ENCODE measurements at regions not wholly inside any gene's neighbourhood (a gene's known extent, or its start where the extent isn't known, plus 50 kb on each side); places are given as distances from the start of the nearest gene placed in this dataset.

DNA sequence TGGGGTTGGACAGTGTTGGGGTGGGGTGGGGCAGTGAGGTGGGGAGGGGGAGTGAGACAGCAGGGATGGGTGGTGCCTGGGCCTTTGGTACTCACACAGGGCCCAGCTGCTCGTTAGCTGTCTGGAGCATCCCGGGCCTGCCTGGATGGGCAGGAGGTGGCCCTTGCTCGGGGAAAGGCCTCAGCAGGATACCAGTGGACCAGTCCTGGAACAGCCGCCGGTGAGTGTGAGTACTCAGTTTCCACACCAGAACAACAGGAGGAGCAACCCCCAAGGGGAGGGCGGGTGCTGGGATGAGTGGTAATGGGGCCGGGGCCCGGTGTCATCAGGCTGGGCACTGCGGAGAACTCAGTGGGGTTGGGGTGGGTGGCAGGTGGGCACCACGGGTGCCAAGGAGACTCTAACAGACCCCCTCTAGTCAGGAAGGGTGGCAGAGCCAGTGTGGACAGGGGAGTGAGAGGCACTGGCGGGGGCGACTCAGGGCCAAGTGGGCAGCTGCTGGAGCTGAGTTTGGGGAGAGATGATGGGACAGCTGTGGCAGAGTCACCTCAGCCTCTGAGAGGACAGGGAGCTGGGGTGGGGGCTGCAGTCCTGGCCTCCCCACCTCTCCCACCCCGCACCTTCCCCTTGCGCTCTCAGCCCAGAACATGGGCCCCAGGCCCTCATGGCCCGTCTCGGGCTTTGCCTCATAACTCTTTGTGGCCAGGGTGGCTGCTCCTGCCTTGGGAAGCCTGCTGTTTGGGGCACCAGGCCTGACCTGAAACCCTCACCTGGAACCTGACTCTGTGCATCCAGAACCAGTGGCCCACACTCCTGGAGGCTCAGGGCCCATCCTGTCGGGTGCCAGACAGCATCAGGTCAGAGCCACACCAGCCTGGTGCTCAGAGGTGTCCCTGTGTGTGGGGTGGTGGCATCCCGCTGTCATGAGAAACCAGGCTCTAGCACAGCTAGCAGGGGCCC, 52.1 kb upstream of the PRR23E start:
- TF ChIP-seq, protein P1, sequence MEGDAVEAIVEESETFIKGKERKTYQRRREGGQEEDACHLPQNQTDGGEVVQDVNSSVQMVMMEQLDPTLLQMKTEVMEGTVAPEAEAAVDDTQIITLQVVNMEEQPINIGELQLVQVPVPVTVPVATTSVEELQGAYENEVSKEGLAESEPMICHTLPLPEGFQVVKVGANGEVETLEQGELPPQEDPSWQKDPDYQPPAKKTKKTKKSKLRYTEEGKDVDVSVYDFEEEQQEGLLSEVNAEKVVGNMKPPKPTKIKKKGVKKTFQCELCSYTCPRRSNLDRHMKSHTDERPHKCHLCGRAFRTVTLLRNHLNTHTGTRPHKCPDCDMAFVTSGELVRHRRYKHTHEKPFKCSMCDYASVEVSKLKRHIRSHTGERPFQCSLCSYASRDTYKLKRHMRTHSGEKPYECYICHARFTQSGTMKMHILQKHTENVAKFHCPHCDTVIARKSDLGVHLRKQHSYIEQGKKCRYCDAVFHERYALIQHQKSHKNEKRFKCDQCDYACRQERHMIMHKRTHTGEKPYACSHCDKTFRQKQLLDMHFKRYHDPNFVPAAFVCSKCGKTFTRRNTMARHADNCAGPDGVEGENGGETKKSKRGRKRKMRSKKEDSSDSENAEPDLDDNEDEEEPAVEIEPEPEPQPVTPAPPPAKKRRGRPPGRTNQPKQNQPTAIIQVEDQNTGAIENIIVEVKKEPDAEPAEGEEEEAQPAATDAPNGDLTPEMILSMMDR (IDR thresholded peaks at IDR 0.05), result no peak
- TF ChIP-seq ZFX (IDR thresholded peaks at IDR 0.05; ENCODE audit: borderline replicate concordance), result no peak
